Pancreas (tissue), 10 donors: ENCODE measurements at regions not wholly inside any gene's neighbourhood (a gene's known extent, or its start where the extent isn't known, plus 50 kb on each side); places are given as distances from the start of the nearest gene placed in this dataset.

ENCODE experiments used
- ATAC-seq, 4 donors: fragments of 200-7000 bp; cut with Tn5 transposase; one replicate each; pipeline versions ENCODE4 v1.8.0 to v1.9.1; 2020; ENCODE audit warnings: mild to moderate bottlenecking in 4 of 4, moderate library complexity in 4 of 4
- DNase-seq, 6 donors: peaks; one replicate each; pipeline ENCODE4 v3.0.0-alpha.2; 2020
- FAIRE-seq: peaks from 2 replicates; lab custom pipeline; 2012; peaks lifted over from hg19 to GRCh38; lab: Jason Lieb, UNC
- H3K27ac ChIP-seq, 4 donors: fragments of 200-600 bp; sonication (generic); 1 replicate in 3 of 4; 2 replicates in 1 of 4; pipeline versions ENCODE4 v1.5.0 to v1.8.0; 2020
- H3K27me3 ChIP-seq, 4 donors: fragments of 200-600 bp; one replicate each; pipeline ENCODE4 v1.8.0; 2021
- H3K36me3 ChIP-seq, 3 donors: fragments of 200-600 bp; sonication (generic) in 1 of 3; one replicate each; pipeline versions ENCODE4 v1.5.0 to v1.8.0; 2020 to 2021
- H3K4me1 ChIP-seq, 3 donors: fragments of 200-600 bp; one replicate each; pipeline ENCODE4 v1.8.0; 2021
- H3K4me3 ChIP-seq, 4 donors: fragments of 200-600 bp; sonication (generic) in 2 of 4; one replicate each; pipeline versions ENCODE4 v1.5.0 to v1.8.0; 2020 to 2021
- H3K9me3 ChIP-seq, 4 donors: fragments of 200-600 bp; one replicate each; pipeline ENCODE4 v1.8.0; 2021
- CTCF ChIP-seq, 4 donors: fragments of 200-600 bp; sonication (generic) in 3 of 4; IDR thresholded peaks; one replicate each; pipeline versions ENCODE4 v1.5.0 to v1.8.0; 2021; ENCODE audit warnings: antibody characterized with exemption in 4 of 4
- WGBS, 2 donors: extraction: QIAGEN DNeasy Blood & Tissue Kit; methylation state at CpG; one replicate each; pipeline ENCODE4 v1.1.7; 2013; 5-methylcytosine and 5-hydroxymethylcytosine counted together
- intact Hi-C, 3 donors: fragments of 100-400 bp; cut with DNase I; formaldehyde crosslinking; loops; one replicate each; pipeline versions ENCODE4 v1.11.1 to v1.14.2; 2022
- donor health status: healthy with polysubstance abuse.
- donor health status: DM: no; HTN: no; CAD: no; lungs with moderate emphysema.
- donor health status: DM: no; HTN: no; CAD: no.
- donor health status: control.
- donor health status: control.
- donor health status: Bipolar disorder and iron deficiency.
- donor health status: DM: yes; HTN: yes; CAD: no.
- donor health status: DM: no; HTN: no; CAD: no.
- donor health status: DM: no; HTN: no; CAD: no.
- donor health status: DM: yes; HTN: yes; CAD: no.

GRCh38 chr6:131354356-131354755 is 218.7 kb upstream of the ARG1 start:
- no peak for DNase-seq
- Histone ChIP-seq H3K9me3 (no peaks in the 10 kb centered on the region), H3K27ac (no peak overlapping the region), H3K36me3 (no peaks in the 10 kb centered on the region), H3K27me3 (no peaks in the 10 kb centered on the region), H3K4me3 (no peak overlapping the region), H3K4me1 (no peaks in the 10 kb centered on the region)
- no peak for ATAC-seq
- no peak for TF ChIP-seq CTCF (IDR thresholded peaks at IDR 0.05)
- 81 to 96% methylated on average over 2 of the region's 2 CpGs for WGBS, 2 donors
- no peak for FAIRE-seq
- intact Hi-C loops = no loop called here

- DNase-seq (no peak), FAIRE-seq (no peak), ATAC-seq (no peak)
- no peak for TF ChIP-seq CTCF (IDR thresholded peaks at IDR 0.05)
- Histone ChIP-seq H3K4me1 (no peaks in the 10 kb centered on the region), H3K9me3 (no peaks in the 10 kb centered on the region), H3K4me3 (no peak overlapping the region), H3K27me3 (no peaks in the 10 kb centered on the region), H3K27ac (no peak overlapping the region), H3K36me3 (no peaks in the 10 kb centered on the region)
- WGBS, 2 donors = 68 to 69% methylated on average over 2 of the region's 2 CpGs
- intact Hi-C loops = no loop called here
Observed at GRCh38 chr6:131356161-131356560, 216.9 kb upstream of the ARG1 start.

GRCh38 chr6:131357501-131357900 is 215.5 kb upstream of the ARG1 start:
- no peak for FAIRE-seq
- no peak for TF ChIP-seq CTCF (IDR thresholded peaks at IDR 0.05)
- intact Hi-C loops = no loop called here

GRCh38 chr6:131362070-131362469 is 211.0 kb upstream of the ARG1 start:
- no peak for TF ChIP-seq CTCF (IDR thresholded peaks at IDR 0.05)
- H3K4me1 ChIP-seq = peaks cover 0 to 6% (median 0%) of the 10 kb centered on the region in 3 donors
- no peak overlapping the region for H3K27ac ChIP-seq
- H3K9me3 ChIP-seq = no peaks in the 10 kb centered on the region
- H3K36me3 ChIP-seq = no peaks in the 10 kb centered on the region
- H3K27me3 ChIP-seq = no peaks in the 10 kb centered on the region
- FAIRE-seq (no peak), DNase-seq (no peak), ATAC-seq (peak in 1 of 4 donors; percentile 41)
- intact Hi-C loops = no loop called here
- no peak overlapping the region for H3K4me3 ChIP-seq
- 76 to 88% methylated on average over 4 of the region's 4 CpGs for WGBS, 2 donors

More at GRCh38 chr6:131357501-131357900, 215.5 kb upstream of the ARG1 start:
- Histone ChIP-seq H3K27ac (no peak overlapping the region), H3K9me3 (no peaks in the 10 kb centered on the region), H3K27me3 (no peaks in the 10 kb centered on the region), H3K4me1 (no peaks in the 10 kb centered on the region), H3K36me3 (no peaks in the 10 kb centered on the region), H3K4me3 (no peak overlapping the region)
- 81 to 87% methylated on average over 2 of the region's 2 CpGs for WGBS, 2 donors
- DNase-seq (no peak), ATAC-seq (no peak)

- no peaks in the 10 kb centered on the region for H3K27me3 ChIP-seq
- no peak for TF ChIP-seq CTCF (IDR thresholded peaks at IDR 0.05)
- H3K4me3 ChIP-seq = no peak overlapping the region
- no peaks in the 10 kb centered on the region for H3K36me3 ChIP-seq
- no peak for FAIRE-seq
- 88 to 94% methylated on average over 8 of the region's 8 CpGs for WGBS, 2 donors
- no peak overlapping the region for H3K27ac ChIP-seq
- H3K4me1 ChIP-seq = peaks cover 0 to 12% (median 1%) of the 10 kb centered on the region in 3 donors
- no peak for DNase-seq
- no peak for ATAC-seq
- intact Hi-C loops = no loop called here
- H3K9me3 ChIP-seq = no peaks in the 10 kb centered on the region
Observed at GRCh38 chr6:131362696-131363095, 210.3 kb upstream of the ARG1 start.
